Endothelial cell of umbilical vein (primary cell): ENCODE measurements at regions not wholly inside any gene's neighbourhood (a gene's known extent, or its start where the extent isn't known, plus 50 kb on each side); places are given as distances from the start of the nearest gene placed in this dataset.

Source experiments
- BruUV-seq: library from RNA; stranded (reverse); fragments of 400-500 nt; replicated peaks from 2 replicates; lab custom pipeline; 2021; lab: Mats Ljungman, UMichigan
- CTCF ChIA-PET: fragments of 300-600, 350-600 bp; sonication (Branson Sonifier 250); formaldehyde crosslinking; loops from one replicate; lab custom pipeline; 2021; ENCODE audit warnings: antibody characterized with exemption, inconsistent platforms; lab: Charles Lee
- POLR2A ChIA-PET: fragments of 300-600, 350-600 bp; sonication (Branson Sonifier 250); formaldehyde crosslinking; loops from one replicate; lab custom pipeline; 2021; ENCODE audit warnings: antibody characterized with exemption, inconsistent platforms; lab: Charles Lee
- DNase-seq: peaks from one replicate; pipeline ENCODE4 v3.0.0-alpha.2; 2011; ENCODE audit warnings: low read depth, low spot score
- FAIRE-seq: peaks from 2 replicates; lab custom pipeline; 2011; peaks lifted over from hg19 to GRCh38; lab: Jason Lieb, UNC
- H2AFZ ChIP-seq: 2 replicates; pipeline ENCODE4 v1.6.0; 2012; ENCODE audit warnings: low read depth, low read length, control low read depth, inconsistent platforms
- H3K27ac ChIP-seq: 2 replicates; pipeline ENCODE4 v1.5.1; 2011; ENCODE audit warnings: low read depth, mild to moderate bottlenecking, control low read depth, low read length, moderate library complexity; ENCODE audit not compliant: insufficient read depth
- H3K27me3 ChIP-seq, 2 experiments: 2 replicates each; pipeline versions ENCODE4 v1.6.0 to v1.6.1; 2011; ENCODE audit warnings: low read length in 2 of 2, mixed read lengths in 1 of 2; ENCODE audit not compliant: control insufficient read depth in 2 of 2, insufficient read depth in 2 of 2
- H3K36me3 ChIP-seq, 2 experiments: 2 replicates in 1 of 2; 3 replicates in 1 of 2; pipeline ENCODE4 v1.5.1; 2011; ENCODE audit warnings: low read length in 2 of 2, mild to moderate bottlenecking in 1 of 2, moderate library complexity in 1 of 2; ENCODE audit not compliant: control insufficient read depth in 2 of 2, insufficient read depth in 2 of 2; ENCODE audit errors: extremely low read depth in 1 of 2
- H3K4me1 ChIP-seq: 3 replicates; pipeline ENCODE4 v1.5.1; 2011; ENCODE audit warnings: mild to moderate bottlenecking, low read length; ENCODE audit not compliant: control insufficient read depth, insufficient read depth; ENCODE audit errors: extremely low read depth
- H3K4me2 ChIP-seq: 2 replicates; pipeline ENCODE4 v1.6.1; 2011; ENCODE audit warnings: low read length, control low read depth, mixed read lengths; ENCODE audit not compliant: insufficient read depth
- H3K4me3 ChIP-seq, 3 experiments: fragments of 200-600 bp in 1 of 3; sonication (generic), shearing (Covaris generic) in 1 of 3; replicated peaks in 1 of 3; 2 replicates each; pipeline ENCODE4 v1.5.1; 2011 to 2016; ENCODE audit warnings: control low read depth in 3 of 3, low read length in 3 of 3, mild to moderate bottlenecking in 2 of 3, inconsistent platforms in 1 of 3, low read depth in 1 of 3, moderate library complexity in 1 of 3; ENCODE audit not compliant: insufficient read depth in 1 of 3
- H3K79me2 ChIP-seq: 2 replicates; pipeline ENCODE4 v1.6.0; 2012; ENCODE audit warnings: low read length, inconsistent platforms; ENCODE audit not compliant: control insufficient read depth, insufficient read depth
- H3K9ac ChIP-seq: replicated peaks from 2 replicates; pipeline ENCODE3; 2011; ENCODE audit warnings: low read length, control low read depth; ENCODE audit not compliant: insufficient read depth; ENCODE audit errors: extremely low read depth
- H3K9me1 ChIP-seq: replicated peaks from 3 replicates; pipeline ENCODE4 v1.6.0; 2011; ENCODE audit warnings: mild to moderate bottlenecking, low read length; ENCODE audit not compliant: control insufficient read depth, insufficient read depth; ENCODE audit errors: extremely low read depth
- H3K9me3 ChIP-seq: replicated peaks from 2 replicates; pipeline ENCODE4 v1.5.1; 2012; ENCODE audit warnings: low read length, inconsistent platforms; ENCODE audit not compliant: control insufficient read depth, insufficient read depth
- H4K20me1 ChIP-seq: replicated peaks from 2 replicates; pipeline ENCODE3; 2011; ENCODE audit warnings: mild to moderate bottlenecking, low read length; ENCODE audit not compliant: control insufficient read depth, insufficient read depth; ENCODE audit errors: extremely low read depth
- EZH2 ChIP-seq: IDR thresholded peaks from 2 replicates; pipeline ENCODE4 v1.6.1; 2012; ENCODE audit warnings: borderline replicate concordance, low read depth, mild to moderate bottlenecking, moderate library complexity, low read length, inconsistent platforms; ENCODE audit not compliant: severe bottlenecking
- FOS ChIP-seq: IDR thresholded peaks from 2 replicates; pipeline ENCODE4 v1.6.1; 2011; ENCODE audit warnings: mild to moderate bottlenecking, low read length, moderate library complexity, borderline replicate concordance; ENCODE audit not compliant: insufficient read depth
- GATA2 ChIP-seq: IDR thresholded peaks from 2 replicates; pipeline ENCODE4 v1.7.0; 2011; ENCODE audit warnings: low read depth, mild to moderate bottlenecking, moderate library complexity, mixed read lengths, low read length; ENCODE audit not compliant: insufficient read length, insufficient read depth
- JUN ChIP-seq: IDR thresholded peaks from 2 replicates; pipeline ENCODE4 v1.6.1; 2011; ENCODE audit warnings: borderline replicate concordance, low read depth; ENCODE audit not compliant: insufficient read length, insufficient read depth
- MAX ChIP-seq: IDR thresholded peaks from 2 replicates; pipeline ENCODE4 v1.6.1; 2011; ENCODE audit not compliant: insufficient read depth, insufficient read length
- MYC ChIP-seq: IDR thresholded peaks from one replicate; pipeline ENCODE4 v1.6.1; 2011; ENCODE audit warnings: mild to moderate bottlenecking, low read depth, low read length
- POLR2A ChIP-seq: IDR thresholded peaks from 2 replicates; pipeline ENCODE4 v1.6.1; 2012; ENCODE audit warnings: low read depth, mild to moderate bottlenecking, control low read depth, low read length
- POLR2AphosphoS5 ChIP-seq: IDR thresholded peaks from 2 replicates; pipeline ENCODE4 v1.6.1; 2012; ENCODE audit warnings: low read depth, mild to moderate bottlenecking, control low read depth, low read length, moderate library complexity; ENCODE audit not compliant: insufficient read depth
- dilution Hi-C: fragments of 300-500 bp; cut with MboI; formaldehyde crosslinking; loops from one replicate; pipeline ENCODE4 v1.15.0; 2019; ENCODE audit warnings: low sequenced_read_pairs; ENCODE audit not compliant: extremely low pct_ligation_motif_present
- intact Hi-C: fragments of 100-400 bp; cut with micrococcal nuclease; formaldehyde crosslinking; loops from one replicate; pipeline ENCODE4 v1.10.0; 2022
- TF ChIP-seq, protein P1 (sequence below), 2 donors: IDR thresholded peaks; 1 replicate in 1 of 2; 2 replicates in 1 of 2; pipeline ENCODE4 v1.5.1; 2011; ENCODE audit warnings: low read length in 2 of 2, mild to moderate bottlenecking in 2 of 2, moderate library complexity in 2 of 2, control low read depth in 1 of 2, inconsistent platforms in 1 of 2, low read depth in 1 of 2; ENCODE audit not compliant: insufficient read depth in 1 of 2; ENCODE audit errors: extremely low read depth in 1 of 2

- H3K4me2 ChIP-seq, result peak overlapping the region; percentile 63
- dilution Hi-C loops, result no loop called here
- intact Hi-C loops, result loop anchor here (2.0 to 5.0 kb wide), 4 partner anchors 259 to 933 kb away; no protein-coding TSS in a partner anchor
- peak overlapping the region; percentile 95 for H3K9ac ChIP-seq
- DNase-seq, result no peak
- peak overlapping the region; percentile 99 for H3K27ac ChIP-seq
- POLR2A ChIA-PET, result interaction anchor here (0.9 to 1.9 kb wide), 8 partner anchors 126 to 422 kb away, joined by 3 to 27 read pairs (median 4); partner anchors contain the start of gene SPRY2
- peak overlapping the region; percentile 74 for H2AFZ ChIP-seq
- TSS peak; percentile 90 for BruUV-seq
- no peaks in the 10 kb centered on the region for H3K79me2 ChIP-seq
- H3K36me3 ChIP-seq, result no peaks in the 10 kb centered on the region
- H3K4me1 ChIP-seq, result peaks cover 57% of the 10 kb centered on the region
- no peak for FAIRE-seq
- CTCF ChIA-PET, result interaction anchor here (0.9 to 2.4 kb wide), 23 partner anchors 65 to 1080 kb away, joined by 3 to 20 read pairs (median 5); partner anchors contain the start of gene SPRY2
- H3K4me3 ChIP-seq, result peak overlapping the region in 1 of 3 experiments; percentile 6
- H3K9me1 ChIP-seq, result no peaks in the 10 kb centered on the region
- TF ChIP-seq MAX (no peak), FOS (no peak), MYC (no peak), POLR2AphosphoS5 (no peak), EZH2 (no peak), POLR2A (no peak), GATA2 (no peak), JUN (no peak)
- TF ChIP-seq, protein P1, sequence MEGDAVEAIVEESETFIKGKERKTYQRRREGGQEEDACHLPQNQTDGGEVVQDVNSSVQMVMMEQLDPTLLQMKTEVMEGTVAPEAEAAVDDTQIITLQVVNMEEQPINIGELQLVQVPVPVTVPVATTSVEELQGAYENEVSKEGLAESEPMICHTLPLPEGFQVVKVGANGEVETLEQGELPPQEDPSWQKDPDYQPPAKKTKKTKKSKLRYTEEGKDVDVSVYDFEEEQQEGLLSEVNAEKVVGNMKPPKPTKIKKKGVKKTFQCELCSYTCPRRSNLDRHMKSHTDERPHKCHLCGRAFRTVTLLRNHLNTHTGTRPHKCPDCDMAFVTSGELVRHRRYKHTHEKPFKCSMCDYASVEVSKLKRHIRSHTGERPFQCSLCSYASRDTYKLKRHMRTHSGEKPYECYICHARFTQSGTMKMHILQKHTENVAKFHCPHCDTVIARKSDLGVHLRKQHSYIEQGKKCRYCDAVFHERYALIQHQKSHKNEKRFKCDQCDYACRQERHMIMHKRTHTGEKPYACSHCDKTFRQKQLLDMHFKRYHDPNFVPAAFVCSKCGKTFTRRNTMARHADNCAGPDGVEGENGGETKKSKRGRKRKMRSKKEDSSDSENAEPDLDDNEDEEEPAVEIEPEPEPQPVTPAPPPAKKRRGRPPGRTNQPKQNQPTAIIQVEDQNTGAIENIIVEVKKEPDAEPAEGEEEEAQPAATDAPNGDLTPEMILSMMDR (IDR thresholded peaks at IDR 0.05; ENCODE audit: extremely low read depth in 1 of 2, insufficient read depth in 1 of 2, low read depth in 1 of 2, low read length in 2 of 2), result no peak
- no peaks in the 10 kb centered on the region for H3K9me3 ChIP-seq
- no peaks in the 10 kb centered on the region for H4K20me1 ChIP-seq
- H3K27me3 ChIP-seq, result no peaks in the 10 kb centered on the region
Measured at GRCh38 chr13:79937311-79937710, 403.6 kb downstream of the SPRY2 start.
